IMR-90 (cell line): ENCODE measurements at regions not wholly inside any gene's neighbourhood (a gene's known extent, or its start where the extent isn't known, plus 50 kb on each side); places are given as distances from the start of the nearest gene placed in this dataset.

Experiments
- ATAC-seq: fragments of 200-7000 bp; cut with Tn5 transposase; 2 replicates; pipeline ENCODE4 v1.9.1; 2020; ENCODE audit warnings: low read depth, mild to moderate bottlenecking, moderate library complexity
- BruUV-seq: library from RNA; stranded (reverse); fragments of 400-500 nt; replicated peaks from 2 replicates; lab custom pipeline; 2021; lab: Mats Ljungman, UMichigan
- CTCF ChIA-PET: fragments of 300-600 bp; formaldehyde crosslinking; extraction: SDS; loops from one replicate; lab custom pipeline; 2021; ENCODE audit warnings: antibody characterized with exemption; lab: Yijun Ruan, JAX
- POLR2A ChIA-PET: fragments of 300-600 bp; sonication (Branson Sonifier 250); formaldehyde crosslinking; loops from one replicate; lab custom pipeline; 2022; ENCODE audit warnings: antibody characterized with exemption; ENCODE audit not compliant: unreplicated experiment; lab: Charles Lee
- DNase-seq: peaks from one replicate; pipeline ENCODE4 v3.0.0; 2013
- H2AFZ ChIP-seq: replicated peaks from 2 replicates; pipeline ENCODE3; 2013; ENCODE audit warnings: low read length, mild to moderate bottlenecking; ENCODE audit not compliant: poor library complexity
- H2AK5ac ChIP-seq: 2 replicates; pipeline ENCODE4 v1.6.1; 2013; ENCODE audit warnings: low read depth, low read length, inconsistent platforms
- H2AK9ac ChIP-seq: replicated peaks from 2 replicates; pipeline ENCODE3; 2013; ENCODE audit warnings: mild to moderate bottlenecking, low read depth, low read length, moderate library complexity; ENCODE audit not compliant: poor library complexity
- H2BK120ac ChIP-seq: 2 replicates; pipeline ENCODE4 v1.6.1; 2013; ENCODE audit warnings: low read depth, low read length, inconsistent platforms
- H2BK15ac ChIP-seq: 3 replicates; pipeline ENCODE4 v1.6.1; 2013; ENCODE audit warnings: low read depth, low read length, inconsistent platforms
- H2BK20ac ChIP-seq: 2 replicates; pipeline ENCODE4 v1.6.1; 2013; ENCODE audit warnings: low read depth, mild to moderate bottlenecking, inconsistent platforms, low read length, moderate library complexity
- H2BK5ac ChIP-seq: 2 replicates; pipeline ENCODE4 v1.6.1; 2013; ENCODE audit warnings: mild to moderate bottlenecking, low read depth, low read length, inconsistent platforms; ENCODE audit not compliant: poor library complexity, severe bottlenecking
- H3K14ac ChIP-seq: replicated peaks from 2 replicates; pipeline ENCODE4 v1.6.1; 2013; ENCODE audit warnings: low read depth, low read length, inconsistent platforms
- H3K18ac ChIP-seq: 2 replicates; pipeline ENCODE4 v1.6.1; 2013; ENCODE audit warnings: low read depth, low read length, control low read depth
- H3K23ac ChIP-seq: 2 replicates; pipeline ENCODE4 v1.6.1; 2013; ENCODE audit warnings: low read depth, low read length, inconsistent platforms
- H3K27ac ChIP-seq: 2 replicates; pipeline ENCODE4 v1.5.1; 2013; ENCODE audit warnings: mild to moderate bottlenecking, control low read depth, low read length; ENCODE audit not compliant: insufficient read depth
- H3K27me3 ChIP-seq: 2 replicates; pipeline ENCODE4 v1.6.1; 2013; ENCODE audit warnings: low read length; ENCODE audit not compliant: control insufficient read depth, insufficient read depth
- H3K36me3 ChIP-seq: 2 replicates; pipeline ENCODE4 v1.6.1; 2013; ENCODE audit warnings: low read length, mixed read lengths; ENCODE audit not compliant: control insufficient read depth, insufficient read depth
- H3K4ac ChIP-seq: 2 replicates; pipeline ENCODE4 v1.6.1; 2013; ENCODE audit warnings: low read depth, low read length, inconsistent platforms
- H3K4me1 ChIP-seq: 2 replicates; pipeline ENCODE4 v1.6.1; 2013; ENCODE audit warnings: low read length, mixed read lengths; ENCODE audit not compliant: control insufficient read depth, insufficient read depth
- H3K4me2 ChIP-seq: 2 replicates; pipeline ENCODE4 v1.6.1; 2013; ENCODE audit warnings: low read depth, mild to moderate bottlenecking, control low read depth, low read length, moderate library complexity
- H3K4me3 ChIP-seq: 2 replicates; pipeline ENCODE4 v1.5.1; 2013; ENCODE audit warnings: low read depth, mild to moderate bottlenecking, control low read depth, low read length, moderate library complexity; ENCODE audit not compliant: insufficient read depth
- H3K56ac ChIP-seq: 2 replicates; pipeline ENCODE4 v1.6.1; 2013; ENCODE audit warnings: low read length, inconsistent platforms; ENCODE audit not compliant: insufficient read depth; ENCODE audit errors: extremely low read depth
- H3K79me1 ChIP-seq, 2 experiments: 2 replicates each; pipeline ENCODE4 v1.6.1; 2013; ENCODE audit warnings: low read length in 2 of 2, inconsistent platforms in 1 of 2, low read depth in 1 of 2
- H3K9ac ChIP-seq: 2 replicates; pipeline ENCODE4 v1.6.1; 2013; ENCODE audit warnings: low read depth, low read length, control low read depth
- H3K9me1 ChIP-seq: 2 replicates; pipeline ENCODE4 v1.6.1; 2013; ENCODE audit warnings: low read length, inconsistent platforms; ENCODE audit not compliant: insufficient read depth
- H3K9me3 ChIP-seq: 2 replicates; pipeline ENCODE4 v1.6.1; 2013; ENCODE audit warnings: low read length; ENCODE audit not compliant: control insufficient read depth, insufficient read depth
- H4K20me1 ChIP-seq: 2 replicates; pipeline ENCODE4 v1.6.1; 2013; ENCODE audit warnings: low read length, inconsistent platforms; ENCODE audit not compliant: insufficient read depth
- H4K5ac ChIP-seq: 2 replicates; pipeline ENCODE4 v1.6.1; 2013; ENCODE audit warnings: mild to moderate bottlenecking, low read depth, low read length, control low read depth
- H4K8ac ChIP-seq, 2 experiments: 2 replicates each; pipeline ENCODE4 v1.6.1; 2013; ENCODE audit warnings: low read depth in 2 of 2, low read length in 2 of 2, control low read depth in 1 of 2, inconsistent platforms in 1 of 2
- H4K91ac ChIP-seq: 2 replicates; pipeline ENCODE4 v1.6.1; 2013; ENCODE audit warnings: low read depth, low read length, inconsistent platforms; ENCODE audit not compliant: insufficient read depth
- FOS ChIP-seq: fragments of 150-350 bp; IDR thresholded peaks from 2 replicates; pipeline ENCODE4 v1.6.1; 2016; ENCODE audit warnings: low read depth, low read length
- MAFK ChIP-seq: IDR thresholded peaks from 2 replicates; pipeline ENCODE4 v1.6.1; 2012; ENCODE audit warnings: low read depth, low read length, improper control_type of control experiment
- POLR2A ChIP-seq: IDR thresholded peaks from 2 replicates; pipeline ENCODE4 v1.6.1; 2012; ENCODE audit warnings: mild to moderate bottlenecking, low read depth, low read length
- RFX5 ChIP-seq: IDR thresholded peaks from 2 replicates; pipeline ENCODE4 v1.8.0; 2012; ENCODE audit warnings: low read depth, mild to moderate bottlenecking, low read length, moderate library complexity
- dilution Hi-C: fragments of 300-500 bp; cut with HindIII; formaldehyde crosslinking; loops from one replicate; pipeline ENCODE4 v1.14.3; 2018; ENCODE audit warnings: low sequenced_read_pairs; ENCODE audit not compliant: unreplicated experiment
- in situ Hi-C: fragments of 300-500 bp; cut with MboI; formaldehyde crosslinking; loops from 3 replicates; pipeline ENCODE4 v1.14.3; 2019; ENCODE audit warnings: low sequenced_read_pairs, inconsistent platforms, mixed read lengths
- intact Hi-C: fragments of 100-400 bp; cut with micrococcal nuclease; formaldehyde crosslinking; loops from 2 replicates; pipeline ENCODE4 v1.10.0; 2022
- TF ChIP-seq, protein P1 (sequence below): conservative IDR thresholded peaks from 2 replicates; pipeline ENCODE4 v1.5.1; 2012; ENCODE audit warnings: mild to moderate bottlenecking, low read depth, low read length, improper control_type of control experiment
- TF ChIP-seq, protein P2 (sequence below): fragments of 150-350 bp; IDR thresholded peaks from 2 replicates; pipeline ENCODE4 v1.6.1; 2016; ENCODE audit warnings: low read depth, mild to moderate bottlenecking, low read length, moderate library complexity, borderline replicate concordance

DNA sequence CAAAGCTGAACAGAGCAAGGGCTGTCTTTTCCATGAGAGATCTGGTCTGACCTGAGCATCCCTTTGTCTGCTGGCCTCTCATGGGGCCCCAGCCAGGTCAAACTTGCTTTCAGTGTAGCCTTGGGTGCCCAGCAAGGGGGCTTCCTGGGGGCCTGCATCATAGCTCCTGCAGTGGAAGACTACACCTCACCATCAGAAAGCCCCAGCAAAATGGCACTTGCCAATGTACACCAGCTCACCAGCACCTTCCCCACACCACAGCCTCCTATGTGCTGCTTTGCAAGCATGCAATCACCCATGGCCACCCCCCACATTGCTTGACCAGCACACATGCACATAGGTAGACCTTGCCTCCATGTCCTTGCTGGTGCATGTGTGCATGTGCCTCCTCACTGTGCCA is 1478.1 kb downstream of the FSTL5 start:
- H3K36me3 ChIP-seq, result no peaks in the 10 kb centered on the region
- H2BK5ac ChIP-seq, result no peak overlapping the region
- H4K5ac ChIP-seq, result no peak overlapping the region
- no TSS peak for BruUV-seq
- no peak overlapping the region for H2BK15ac ChIP-seq
- in situ Hi-C loops, result no loop called here
- H2BK20ac ChIP-seq, result no peak overlapping the region
- no peaks in the 10 kb centered on the region for H3K9me1 ChIP-seq
- H3K56ac ChIP-seq, result no peak overlapping the region
- H3K18ac ChIP-seq, result no peak overlapping the region
- ATAC-seq, result no peak
- H3K4me1 ChIP-seq, result no peaks in the 10 kb centered on the region
- no peak overlapping the region for H3K9ac ChIP-seq
- H3K27ac ChIP-seq, result no peak overlapping the region
- intact Hi-C loops, result no loop called here
- H2AK5ac ChIP-seq, result no peak overlapping the region
- no peak overlapping the region for H3K23ac ChIP-seq
- no peaks in the 10 kb centered on the region for H3K27me3 ChIP-seq
- DNase-seq, result no peak
- H3K79me1 ChIP-seq, result no peaks in the 10 kb centered on the region
- no peaks in the 10 kb centered on the region for H4K20me1 ChIP-seq
- H2BK120ac ChIP-seq, result no peak overlapping the region
- no peak overlapping the region for H3K4ac ChIP-seq
- peaks cover 5% of the 10 kb centered on the region; the same call in 1 of the 2 replicates for H3K9me3 ChIP-seq
- no peak overlapping the region for H3K4me3 ChIP-seq
- no peak overlapping the region for H3K14ac ChIP-seq
- dilution Hi-C loops, result no loop called here
- H4K91ac ChIP-seq, result no peak overlapping the region
- H2AFZ ChIP-seq, result no peak overlapping the region
- ChIA-PET CTCF (no interaction called here), POLR2A (no interaction called here)
- no peak overlapping the region for H4K8ac ChIP-seq
- H3K4me2 ChIP-seq, result no peak overlapping the region
- no peak for TF ChIP-seq RFX5
- TF ChIP-seq FOS, result no peak
- no peak for TF ChIP-seq POLR2A
- TF ChIP-seq, protein P1, sequence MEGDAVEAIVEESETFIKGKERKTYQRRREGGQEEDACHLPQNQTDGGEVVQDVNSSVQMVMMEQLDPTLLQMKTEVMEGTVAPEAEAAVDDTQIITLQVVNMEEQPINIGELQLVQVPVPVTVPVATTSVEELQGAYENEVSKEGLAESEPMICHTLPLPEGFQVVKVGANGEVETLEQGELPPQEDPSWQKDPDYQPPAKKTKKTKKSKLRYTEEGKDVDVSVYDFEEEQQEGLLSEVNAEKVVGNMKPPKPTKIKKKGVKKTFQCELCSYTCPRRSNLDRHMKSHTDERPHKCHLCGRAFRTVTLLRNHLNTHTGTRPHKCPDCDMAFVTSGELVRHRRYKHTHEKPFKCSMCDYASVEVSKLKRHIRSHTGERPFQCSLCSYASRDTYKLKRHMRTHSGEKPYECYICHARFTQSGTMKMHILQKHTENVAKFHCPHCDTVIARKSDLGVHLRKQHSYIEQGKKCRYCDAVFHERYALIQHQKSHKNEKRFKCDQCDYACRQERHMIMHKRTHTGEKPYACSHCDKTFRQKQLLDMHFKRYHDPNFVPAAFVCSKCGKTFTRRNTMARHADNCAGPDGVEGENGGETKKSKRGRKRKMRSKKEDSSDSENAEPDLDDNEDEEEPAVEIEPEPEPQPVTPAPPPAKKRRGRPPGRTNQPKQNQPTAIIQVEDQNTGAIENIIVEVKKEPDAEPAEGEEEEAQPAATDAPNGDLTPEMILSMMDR, result no peak
- TF ChIP-seq, protein P2, sequence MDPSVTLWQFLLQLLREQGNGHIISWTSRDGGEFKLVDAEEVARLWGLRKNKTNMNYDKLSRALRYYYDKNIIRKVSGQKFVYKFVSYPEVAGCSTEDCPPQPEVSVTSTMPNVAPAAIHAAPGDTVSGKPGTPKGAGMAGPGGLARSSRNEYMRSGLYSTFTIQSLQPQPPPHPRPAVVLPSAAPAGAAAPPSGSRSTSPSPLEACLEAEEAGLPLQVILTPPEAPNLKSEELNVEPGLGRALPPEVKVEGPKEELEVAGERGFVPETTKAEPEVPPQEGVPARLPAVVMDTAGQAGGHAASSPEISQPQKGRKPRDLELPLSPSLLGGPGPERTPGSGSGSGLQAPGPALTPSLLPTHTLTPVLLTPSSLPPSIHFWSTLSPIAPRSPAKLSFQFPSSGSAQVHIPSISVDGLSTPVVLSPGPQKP, result no peak
- no peak for TF ChIP-seq MAFK
- no peak overlapping the region for H2AK9ac ChIP-seq
